ENCODE measurements at regions not wholly inside any gene's neighbourhood (a gene's known extent, or its start where the extent isn't known, plus 50 kb on each side); places are given as distances from the start of the nearest gene placed in this dataset.
"Not testable (repeated sequence)": the region's sequence is repeated elsewhere in the genome, so short reads cannot be mapped to it uniquely, and the experiment has no call there.

- CTCF ChIA-PET; H3K27me3 ChIP-seq (ENCODE audit: control insufficient read depth, insufficient read depth, low read length); DNase-seq (ENCODE audit: low read depth, low spot score); H3K4me3 ChIP-seq (ENCODE audit: low read depth, low read length); POLR2A ChIA-PET; H3K27ac ChIP-seq (ENCODE audit: low read depth, low read length); H3K9me3 ChIP-seq (ENCODE audit: control insufficient read depth, insufficient read depth, low read length): not testable (repeated sequence)
Observed at GRCh38 chr10:76815505-76815904, 822.1 kb downstream of the KCNMA1 start.

- peaks cover 9% of the 10 kb centered on the region for H3K27me3 ChIP-seq (ENCODE audit: control insufficient read depth, insufficient read depth, low read length)
- H3K27ac ChIP-seq (ENCODE audit: low read depth, low read length) = no peak overlapping the region
- no peak overlapping the region for H3K4me3 ChIP-seq (ENCODE audit: low read depth, low read length)
- no peak for TF ChIP-seq CTCF (IDR thresholded peaks at IDR 0.05; ENCODE audit: low read depth, low read length)
- ChIA-PET POLR2A (no interaction called here), CTCF (no interaction called here)
- H3K9me3 ChIP-seq (ENCODE audit: control insufficient read depth, insufficient read depth, low read length) = no peaks in the 10 kb centered on the region
- DNase-seq (ENCODE audit: low read depth, low spot score) = no peak
Observed at GRCh38 chr10:76811430-76811829, 826.2 kb downstream of the KCNMA1 start.

- POLR2A ChIA-PET = no interaction called here
- no peak for TF ChIP-seq CTCF (IDR thresholded peaks at IDR 0.05; ENCODE audit: low read depth, low read length)
- no peak for DNase-seq (ENCODE audit: low read depth, low spot score)
- Histone ChIP-seq H3K27ac (ENCODE audit: low read depth, low read length) (no peak overlapping the region), H3K4me3 (ENCODE audit: low read depth, low read length) (no peak overlapping the region), H3K27me3 (ENCODE audit: control insufficient read depth, insufficient read depth, low read length) (no peaks in the 10 kb centered on the region), H3K9me3 (ENCODE audit: control insufficient read depth, insufficient read depth, low read length) (no peaks in the 10 kb centered on the region)
- CTCF ChIA-PET = no interaction called here
Observed at GRCh38 chr10:76788452-76788811, 849.2 kb downstream of the KCNMA1 start.

- no peaks in the 10 kb centered on the region for H3K9me3 ChIP-seq (ENCODE audit: control insufficient read depth, insufficient read depth, low read length)
- TF ChIP-seq CTCF (IDR thresholded peaks at IDR 0.05; ENCODE audit: low read depth, low read length) = no peak
- no peaks in the 10 kb centered on the region for H3K27me3 ChIP-seq (ENCODE audit: control insufficient read depth, insufficient read depth, low read length)
- H3K27ac ChIP-seq (ENCODE audit: low read depth, low read length) = no peak overlapping the region
- no peak overlapping the region for H3K4me3 ChIP-seq (ENCODE audit: low read depth, low read length)
- DNase-seq (ENCODE audit: low read depth, low spot score) = no peak
- CTCF ChIA-PET = no interaction called here
- POLR2A ChIA-PET = no interaction called here
Observed at GRCh38 chr10:76787746-76788451, 849.7 kb downstream of the KCNMA1 start.

- no peak for TF ChIP-seq CTCF (IDR thresholded peaks at IDR 0.05; ENCODE audit: low read depth, low read length)
- DNase-seq (ENCODE audit: low read depth, low spot score) = no peak
- no peak overlapping the region for H3K27ac ChIP-seq (ENCODE audit: low read depth, low read length)
- CTCF ChIA-PET = no interaction called here
- H3K9me3 ChIP-seq (ENCODE audit: control insufficient read depth, insufficient read depth, low read length) = no peaks in the 10 kb centered on the region
- H3K27me3 ChIP-seq (ENCODE audit: control insufficient read depth, insufficient read depth, low read length) = no peaks in the 10 kb centered on the region
- POLR2A ChIA-PET = no interaction called here
- no peak overlapping the region for H3K4me3 ChIP-seq (ENCODE audit: low read depth, low read length)
Observed at GRCh38 chr10:76786504-76787072, 851.0 kb downstream of the KCNMA1 start.
